Calu3 (cell line): ENCODE measurements at regions not wholly inside any gene's neighbourhood (a gene's known extent, or its start where the extent isn't known, plus 50 kb on each side); places are given as distances from the start of the nearest gene placed in this dataset.

ENCODE experiments used
- BruUV-seq: library from RNA; stranded (reverse); fragments of 400-500 nt; replicated peaks from 2 replicates; lab custom pipeline; 2021; lab: Mats Ljungman, UMichigan
- CTCF ChIA-PET: fragments of 300-600 bp; sonication (Branson Sonifier 250); formaldehyde crosslinking; loops from one replicate; lab custom pipeline; 2022; ENCODE audit warnings: antibody characterized with exemption; lab: Charles Lee
- DNase-seq: peaks from one replicate; pipeline ENCODE4 v3.0.0; 2022
- H3K27ac Mint-ChIP-seq: one replicate; pipeline ENCODE4 v1.8.0; 2022; ENCODE audit warnings: mixed read lengths; ENCODE audit not compliant: unreplicated experiment
- H3K27me3 Mint-ChIP-seq: one replicate; pipeline ENCODE4 v1.8.0; 2022; ENCODE audit warnings: mixed read lengths; ENCODE audit not compliant: unreplicated experiment
- H3K36me3 Mint-ChIP-seq: one replicate; pipeline ENCODE4 v1.8.0; 2022; ENCODE audit warnings: mild to moderate bottlenecking, moderate library complexity, mixed read lengths; ENCODE audit not compliant: insufficient read depth, unreplicated experiment
- H3K4me1 Mint-ChIP-seq: one replicate; pipeline ENCODE4 v1.8.0; 2022; ENCODE audit warnings: mild to moderate bottlenecking, low read depth, mixed read lengths; ENCODE audit not compliant: unreplicated experiment
- H3K4me3 Mint-ChIP-seq: one replicate; pipeline ENCODE4 v1.8.0; 2022; ENCODE audit warnings: mild to moderate bottlenecking, low read depth, moderate library complexity, mixed read lengths; ENCODE audit not compliant: unreplicated experiment
- H3K9me3 Mint-ChIP-seq: one replicate; pipeline ENCODE4 v1.8.0; 2022; ENCODE audit warnings: low read depth, mixed read lengths; ENCODE audit not compliant: unreplicated experiment
- CTCF ChIP-seq: fragments of 200-600 bp; IDR thresholded peaks from one replicate; pipeline ENCODE4 v1.8.0; 2022; ENCODE audit warnings: antibody characterized with exemption; ENCODE audit not compliant: unreplicated experiment
- intact Hi-C: fragments of 100-400 bp; cut with micrococcal nuclease; formaldehyde crosslinking; loops from one replicate; pipeline ENCODE4 v1.10.0; 2022; ENCODE audit not compliant: unreplicated experiment

GRCh38 chr4:126603825-126604224, 1028.9 kb upstream of the INTU start:
- H3K27me3 Mint-ChIP-seq, result no peaks in the 10 kb centered on the region
- CTCF ChIA-PET, result no interaction called here
- no peak overlapping the region for H3K27ac Mint-ChIP-seq
- intact Hi-C loops, result loop anchor here (2.0 to 10.0 kb wide), 3 partner anchors 369 to 1291 kb away; no protein-coding TSS in a partner anchor
- no peak overlapping the region for H3K4me3 Mint-ChIP-seq
- no peaks in the 10 kb centered on the region for H3K4me1 Mint-ChIP-seq
- no peaks in the 10 kb centered on the region for H3K36me3 Mint-ChIP-seq
- no peak for DNase-seq
- no peaks in the 10 kb centered on the region for H3K9me3 Mint-ChIP-seq
- BruUV-seq, result no TSS peak
- no peak for TF ChIP-seq CTCF

- no peak for TF ChIP-seq CTCF
- Mint-ChIP-seq H3K4me3 (no peak overlapping the region), H3K27me3 (no peaks in the 10 kb centered on the region), H3K36me3 (no peaks in the 10 kb centered on the region), H3K27ac (no peak overlapping the region), H3K9me3 (no peaks in the 10 kb centered on the region), H3K4me1 (no peaks in the 10 kb centered on the region)
- CTCF ChIA-PET, result interaction anchor here (0.7 kb wide), 1 partner anchor 90 kb away, joined by 5 read pairs; no protein-coding TSS in a partner anchor
- no TSS peak for BruUV-seq
- intact Hi-C loops, result loop anchor here (2.0 to 10.0 kb wide), 3 partner anchors 370 to 1292 kb away; no protein-coding TSS in a partner anchor
- DNase-seq, result peak; percentile 23
These were observed 1028.4 kb upstream of the INTU start for GRCh38 chr4:126604268-126604867.

GRCh38 chr4:126610933-126611332, 1021.8 kb upstream of the INTU start:
- Mint-ChIP-seq H3K4me3 (no peak overlapping the region), H3K27ac (no peak overlapping the region), H3K36me3 (no peaks in the 10 kb centered on the region), H3K9me3 (no peaks in the 10 kb centered on the region), H3K27me3 (no peaks in the 10 kb centered on the region), H3K4me1 (no peaks in the 10 kb centered on the region)
- intact Hi-C loops, result no loop called here
- no peak for TF ChIP-seq CTCF
- DNase-seq, result no peak
- BruUV-seq, result no TSS peak
- CTCF ChIA-PET, result interaction anchor here (0.6 kb wide), 2 partner anchors 428 to 677 kb away, joined by 3 to 5 read pairs; no protein-coding TSS in a partner anchor

- no peaks in the 10 kb centered on the region for H3K27me3 Mint-ChIP-seq
- no peaks in the 10 kb centered on the region for H3K36me3 Mint-ChIP-seq
- CTCF ChIA-PET, result no interaction called here
- intact Hi-C loops, result no loop called here
- no peaks in the 10 kb centered on the region for H3K4me1 Mint-ChIP-seq
- H3K27ac Mint-ChIP-seq, result no peak overlapping the region
- no peak for DNase-seq
- no TSS peak for BruUV-seq
- no peak for TF ChIP-seq CTCF
- no peaks in the 10 kb centered on the region for H3K9me3 Mint-ChIP-seq
- H3K4me3 Mint-ChIP-seq, result no peak overlapping the region
These were observed 1020.9 kb upstream of the INTU start for GRCh38 chr4:126611900-126612299.
